IMR-90 (cell line): ENCODE measurements at regions not wholly inside any gene's neighbourhood (a gene's known extent, or its start where the extent isn't known, plus 50 kb on each side); places are given as distances from the start of the nearest gene placed in this dataset.

Source experiments
- ATAC-seq: fragments of 200-7000 bp; cut with Tn5 transposase; 2 replicates; pipeline ENCODE4 v1.9.1; 2020; ENCODE audit warnings: low read depth, mild to moderate bottlenecking, moderate library complexity
- BruUV-seq: library from RNA; stranded (reverse); fragments of 400-500 nt; replicated peaks from 2 replicates; lab custom pipeline; 2021; lab: Mats Ljungman, UMichigan
- CTCF ChIA-PET: fragments of 300-600 bp; formaldehyde crosslinking; extraction: SDS; loops from one replicate; lab custom pipeline; 2021; ENCODE audit warnings: antibody characterized with exemption; lab: Yijun Ruan, JAX
- POLR2A ChIA-PET: fragments of 300-600 bp; sonication (Branson Sonifier 250); formaldehyde crosslinking; loops from one replicate; lab custom pipeline; 2022; ENCODE audit warnings: antibody characterized with exemption; ENCODE audit not compliant: unreplicated experiment; lab: Charles Lee
- DNase-seq: peaks from one replicate; pipeline ENCODE4 v3.0.0; 2013
- H2AFZ ChIP-seq: replicated peaks from 2 replicates; pipeline ENCODE3; 2013; ENCODE audit warnings: low read length, mild to moderate bottlenecking; ENCODE audit not compliant: poor library complexity
- H2AK5ac ChIP-seq: 2 replicates; pipeline ENCODE4 v1.6.1; 2013; ENCODE audit warnings: low read depth, low read length, inconsistent platforms
- H2AK9ac ChIP-seq: replicated peaks from 2 replicates; pipeline ENCODE3; 2013; ENCODE audit warnings: mild to moderate bottlenecking, low read depth, low read length, moderate library complexity; ENCODE audit not compliant: poor library complexity
- H2BK120ac ChIP-seq: 2 replicates; pipeline ENCODE4 v1.6.1; 2013; ENCODE audit warnings: low read depth, low read length, inconsistent platforms
- H2BK15ac ChIP-seq: 3 replicates; pipeline ENCODE4 v1.6.1; 2013; ENCODE audit warnings: low read depth, low read length, inconsistent platforms
- H2BK20ac ChIP-seq: 2 replicates; pipeline ENCODE4 v1.6.1; 2013; ENCODE audit warnings: low read depth, mild to moderate bottlenecking, inconsistent platforms, low read length, moderate library complexity
- H2BK5ac ChIP-seq: 2 replicates; pipeline ENCODE4 v1.6.1; 2013; ENCODE audit warnings: mild to moderate bottlenecking, low read depth, low read length, inconsistent platforms; ENCODE audit not compliant: poor library complexity, severe bottlenecking
- H3K14ac ChIP-seq: replicated peaks from 2 replicates; pipeline ENCODE4 v1.6.1; 2013; ENCODE audit warnings: low read depth, low read length, inconsistent platforms
- H3K18ac ChIP-seq: 2 replicates; pipeline ENCODE4 v1.6.1; 2013; ENCODE audit warnings: low read depth, low read length, control low read depth
- H3K23ac ChIP-seq: 2 replicates; pipeline ENCODE4 v1.6.1; 2013; ENCODE audit warnings: low read depth, low read length, inconsistent platforms
- H3K27ac ChIP-seq: 2 replicates; pipeline ENCODE4 v1.5.1; 2013; ENCODE audit warnings: mild to moderate bottlenecking, control low read depth, low read length; ENCODE audit not compliant: insufficient read depth
- H3K27me3 ChIP-seq: 2 replicates; pipeline ENCODE4 v1.6.1; 2013; ENCODE audit warnings: low read length; ENCODE audit not compliant: control insufficient read depth, insufficient read depth
- H3K36me3 ChIP-seq: 2 replicates; pipeline ENCODE4 v1.6.1; 2013; ENCODE audit warnings: low read length, mixed read lengths; ENCODE audit not compliant: control insufficient read depth, insufficient read depth
- H3K4ac ChIP-seq: 2 replicates; pipeline ENCODE4 v1.6.1; 2013; ENCODE audit warnings: low read depth, low read length, inconsistent platforms
- H3K4me1 ChIP-seq: 2 replicates; pipeline ENCODE4 v1.6.1; 2013; ENCODE audit warnings: low read length, mixed read lengths; ENCODE audit not compliant: control insufficient read depth, insufficient read depth
- H3K4me2 ChIP-seq: 2 replicates; pipeline ENCODE4 v1.6.1; 2013; ENCODE audit warnings: low read depth, mild to moderate bottlenecking, control low read depth, low read length, moderate library complexity
- H3K4me3 ChIP-seq: 2 replicates; pipeline ENCODE4 v1.5.1; 2013; ENCODE audit warnings: low read depth, mild to moderate bottlenecking, control low read depth, low read length, moderate library complexity; ENCODE audit not compliant: insufficient read depth
- H3K56ac ChIP-seq: 2 replicates; pipeline ENCODE4 v1.6.1; 2013; ENCODE audit warnings: low read length, inconsistent platforms; ENCODE audit not compliant: insufficient read depth; ENCODE audit errors: extremely low read depth
- H3K79me1 ChIP-seq, 2 experiments: 2 replicates each; pipeline ENCODE4 v1.6.1; 2013; ENCODE audit warnings: low read length in 2 of 2, inconsistent platforms in 1 of 2, low read depth in 1 of 2
- H3K9ac ChIP-seq: 2 replicates; pipeline ENCODE4 v1.6.1; 2013; ENCODE audit warnings: low read depth, low read length, control low read depth
- H3K9me1 ChIP-seq: 2 replicates; pipeline ENCODE4 v1.6.1; 2013; ENCODE audit warnings: low read length, inconsistent platforms; ENCODE audit not compliant: insufficient read depth
- H3K9me3 ChIP-seq: 2 replicates; pipeline ENCODE4 v1.6.1; 2013; ENCODE audit warnings: low read length; ENCODE audit not compliant: control insufficient read depth, insufficient read depth
- H4K20me1 ChIP-seq: 2 replicates; pipeline ENCODE4 v1.6.1; 2013; ENCODE audit warnings: low read length, inconsistent platforms; ENCODE audit not compliant: insufficient read depth
- H4K5ac ChIP-seq: 2 replicates; pipeline ENCODE4 v1.6.1; 2013; ENCODE audit warnings: mild to moderate bottlenecking, low read depth, low read length, control low read depth
- H4K8ac ChIP-seq, 2 experiments: 2 replicates each; pipeline ENCODE4 v1.6.1; 2013; ENCODE audit warnings: low read depth in 2 of 2, low read length in 2 of 2, control low read depth in 1 of 2, inconsistent platforms in 1 of 2
- H4K91ac ChIP-seq: 2 replicates; pipeline ENCODE4 v1.6.1; 2013; ENCODE audit warnings: low read depth, low read length, inconsistent platforms; ENCODE audit not compliant: insufficient read depth
- MAFK ChIP-seq: IDR thresholded peaks from 2 replicates; pipeline ENCODE4 v1.6.1; 2012; ENCODE audit warnings: low read depth, low read length, improper control_type of control experiment
- MXI1 ChIP-seq: IDR thresholded peaks from 2 replicates; pipeline ENCODE4 v1.6.1; 2012; ENCODE audit warnings: low read depth, mild to moderate bottlenecking, low read length, moderate library complexity, borderline replicate concordance
- RFX5 ChIP-seq: IDR thresholded peaks from 2 replicates; pipeline ENCODE4 v1.8.0; 2012; ENCODE audit warnings: low read depth, mild to moderate bottlenecking, low read length, moderate library complexity
- WGBS, 2 experiments: methylation state at CpG; one replicate each; pipeline versions ENCODE4 v1.1.5 to v1.1.7; 2013; ENCODE audit warnings: missing lambda C conversion rate in 2 of 2; ENCODE audit not compliant: insufficient read length in 1 of 2; ENCODE audit errors: extremely low coverage in 2 of 2; 5-methylcytosine and 5-hydroxymethylcytosine counted together
- dilution Hi-C: fragments of 300-500 bp; cut with HindIII; formaldehyde crosslinking; loops from one replicate; pipeline ENCODE4 v1.14.3; 2018; ENCODE audit warnings: low sequenced_read_pairs; ENCODE audit not compliant: unreplicated experiment
- in situ Hi-C: fragments of 300-500 bp; cut with MboI; formaldehyde crosslinking; loops from 3 replicates; pipeline ENCODE4 v1.14.3; 2019; ENCODE audit warnings: low sequenced_read_pairs, inconsistent platforms, mixed read lengths
- intact Hi-C: fragments of 100-400 bp; cut with micrococcal nuclease; formaldehyde crosslinking; loops from 2 replicates; pipeline ENCODE4 v1.10.0; 2022

DNA sequence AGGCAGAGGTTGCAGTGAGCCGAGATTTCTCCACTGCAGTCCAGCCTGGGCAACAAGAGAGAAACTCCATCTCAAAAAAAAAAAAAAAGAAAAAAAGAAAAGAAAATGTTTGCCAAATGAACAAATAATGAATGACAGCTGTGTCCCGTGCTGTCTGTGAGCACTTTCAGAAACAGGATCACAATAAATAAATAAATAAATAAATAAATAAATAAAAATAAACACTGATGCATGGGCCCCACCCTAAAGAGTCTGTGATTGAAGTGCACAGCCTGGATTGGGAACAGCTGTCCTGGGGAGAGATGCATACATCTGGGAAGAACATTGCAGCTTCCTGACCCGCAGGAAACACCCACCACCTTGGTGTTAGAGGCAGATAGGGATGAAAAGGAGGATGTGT is 123.6 kb downstream of the NPTX2 start:
- BruUV-seq: no TSS peak
- Histone ChIP-seq H3K9ac (no peak overlapping the region), H3K27me3 (no peaks in the 10 kb centered on the region), H3K4me1 (no peaks in the 10 kb centered on the region), H2AK9ac (no peak overlapping the region), H3K27ac (no peak overlapping the region), H2BK20ac (no peak overlapping the region), H3K4me3 (no peak overlapping the region), H4K8ac (no peak overlapping the region), H3K9me1 (no peaks in the 10 kb centered on the region), H3K4ac (no peak overlapping the region), H3K9me3 (no peaks in the 10 kb centered on the region; the same call in 1 of the 2 replicates), H3K79me1 (no peaks in the 10 kb centered on the region), H3K23ac (no peak overlapping the region), H3K14ac (no peak overlapping the region), H2BK15ac (no peak overlapping the region), H4K91ac (no peak overlapping the region), H3K4me2 (no peak overlapping the region), H2BK120ac (no peak overlapping the region), H3K18ac (no peak overlapping the region), H3K36me3 (no peaks in the 10 kb centered on the region), H2AK5ac (no peak overlapping the region), H2AFZ (no peak overlapping the region), H4K20me1 (no peaks in the 10 kb centered on the region), H3K56ac (no peak overlapping the region), H2BK5ac (no peak overlapping the region), H4K5ac (no peak overlapping the region)
- ATAC-seq: no peak
- intact Hi-C loops (no loop called here), dilution Hi-C loops (no loop called here), in situ Hi-C loops (loop anchor here (25.0 kb wide), 1 partner anchor 428 kb away; no protein-coding TSS in a partner anchor)
- CTCF ChIA-PET: no interaction called here
- POLR2A ChIA-PET: no interaction called here
- no CpG with 5 or more reads among the region's 3 CpGs for WGBS, 2 experiments
- DNase-seq: no peak
- TF ChIP-seq MAFK: no peak
- no peak for TF ChIP-seq MXI1
- TF ChIP-seq RFX5: no peak
